HEK293T (cell line): ENCODE measurements at regions not wholly inside any gene's neighbourhood (a gene's known extent, or its start where the extent isn't known, plus 50 kb on each side); places are given as distances from the start of the nearest gene placed in this dataset.

Experiments
- CTCF ChIA-PET: fragments of 350-600 bp; formaldehyde crosslinking; extraction: SDS; loops from one replicate; lab custom pipeline; 2021; ENCODE audit warnings: antibody characterized with exemption, inconsistent platforms; lab: Yijun Ruan, JAX
- POLR2A ChIA-PET: fragments of 350-600 bp; formaldehyde crosslinking; extraction: SDS; loops from one replicate; lab custom pipeline; 2020; ENCODE audit warnings: antibody characterized with exemption, inconsistent platforms; lab: Yijun Ruan, JAX
- DNase-seq: peaks from one replicate; pipeline ENCODE4 v3.0.0; 2012; ENCODE audit warnings: mixed read lengths; ENCODE audit errors: extremely low spot score
- ARNT ChIP-seq: fragments of 450-650 bp; IDR thresholded peaks from 2 replicates; pipeline ENCODE4 v1.6.1; 2017; ENCODE audit warnings: mild to moderate bottlenecking
- BHLHE40 ChIP-seq: fragments of 450-650 bp; IDR thresholded peaks from 2 replicates; pipeline ENCODE4 v1.6.1; 2016; ENCODE audit warnings: mild to moderate bottlenecking, moderate library complexity, borderline replicate concordance
- CTBP1 ChIP-seq: fragments of 450-650 bp; IDR thresholded peaks from 2 replicates; pipeline ENCODE4 v1.6.1; 2016; ENCODE audit warnings: borderline replicate concordance
- ELF4 ChIP-seq: fragments of 450-650 bp; IDR thresholded peaks from 2 replicates; pipeline ENCODE4 v1.6.1; 2017; ENCODE audit warnings: antibody characterized with exemption
- FOXA1 ChIP-seq: fragments of 450-650 bp; IDR thresholded peaks from 2 replicates; pipeline ENCODE4 v1.6.1; 2016; ENCODE audit warnings: mild to moderate bottlenecking
- FOXK2 ChIP-seq: fragments of 450-650 bp; IDR thresholded peaks from 2 replicates; pipeline ENCODE4 v1.6.1; 2016; ENCODE audit warnings: mild to moderate bottlenecking
- FOXM1 ChIP-seq: fragments of 450-650 bp; IDR thresholded peaks from 2 replicates; pipeline ENCODE4 v1.6.1; 2017; ENCODE audit warnings: mild to moderate bottlenecking, borderline replicate concordance
- HDGF ChIP-seq: fragments of 450-650 bp; IDR thresholded peaks from 2 replicates; pipeline ENCODE4 v1.6.1; 2017; ENCODE audit warnings: antibody characterized with exemption, borderline replicate concordance
- L3MBTL2 ChIP-seq: fragments of 450-650 bp; conservative IDR thresholded peaks from 2 replicates; pipeline ENCODE4 v1.6.1; 2016; ENCODE audit warnings: mild to moderate bottlenecking
- LEF1 ChIP-seq: fragments of 450-650 bp; IDR thresholded peaks from 2 replicates; pipeline ENCODE4 v1.6.1; 2017; ENCODE audit warnings: mild to moderate bottlenecking, borderline replicate concordance
- NFRKB ChIP-seq: fragments of 450-650 bp; IDR thresholded peaks from 2 replicates; pipeline ENCODE4 v1.6.1; 2016; ENCODE audit warnings: mild to moderate bottlenecking, moderate library complexity
- SP1 ChIP-seq: fragments of 450-650 bp; IDR thresholded peaks from 2 replicates; pipeline ENCODE4 v1.6.1; 2017
- SUZ12 ChIP-seq: fragments of 450-650 bp; IDR thresholded peaks from 2 replicates; pipeline ENCODE4 v1.6.1; 2016; ENCODE audit warnings: mild to moderate bottlenecking
- TARDBP ChIP-seq: fragments of 450-650 bp; IDR thresholded peaks from 2 replicates; pipeline ENCODE4 v1.6.1; 2016
- ZNF384 ChIP-seq: fragments of 450-650 bp; IDR thresholded peaks from 2 replicates; pipeline ENCODE4 v1.6.1; 2016
- TF ChIP-seq, protein P1 (sequence below): fragments of 450-650 bp; IDR thresholded peaks from 2 replicates; pipeline ENCODE4 v1.6.1; 2016

- POLR2A ChIA-PET = no interaction called here
Measured at GRCh38 chr5:167987490-167988280, 303.8 kb upstream of the WWC1 start.

GRCh38 chr5:167992868-167993267 is 298.6 kb upstream of the WWC1 start:
- no peak for DNase-seq
- ChIA-PET CTCF (no interaction called here), POLR2A (no interaction called here)
- TF ChIP-seq NFRKB (no peak), ARNT (no peak), FOXA1 (no peak), SP1 (no peak), SUZ12 (no peak), CTBP1 (no peak), LEF1 (no peak), HDGF (no peak), ELF4 (no peak), FOXK2 (no peak), ZNF384 (no peak), L3MBTL2 (no peak), FOXM1 (no peak), BHLHE40 (no peak)
- TF ChIP-seq, protein P1, sequence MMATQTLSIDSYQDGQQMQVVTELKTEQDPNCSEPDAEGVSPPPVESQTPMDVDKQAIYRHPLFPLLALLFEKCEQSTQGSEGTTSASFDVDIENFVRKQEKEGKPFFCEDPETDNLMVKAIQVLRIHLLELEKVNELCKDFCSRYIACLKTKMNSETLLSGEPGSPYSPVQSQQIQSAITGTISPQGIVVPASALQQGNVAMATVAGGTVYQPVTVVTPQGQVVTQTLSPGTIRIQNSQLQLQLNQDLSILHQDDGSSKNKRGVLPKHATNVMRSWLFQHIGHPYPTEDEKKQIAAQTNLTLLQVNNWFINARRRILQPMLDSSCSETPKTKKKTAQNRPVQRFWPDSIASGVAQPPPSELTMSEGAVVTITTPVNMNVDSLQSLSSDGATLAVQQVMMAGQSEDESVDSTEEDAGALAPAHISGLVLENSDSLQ = no peak

More at GRCh38 chr5:167987490-167988280, 303.8 kb upstream of the WWC1 start:
- CTCF ChIA-PET = no interaction called here
- TF ChIP-seq L3MBTL2 (no peak), ARNT (no peak), FOXA1 (no peak), BHLHE40 (no peak), FOXK2 (no peak), HDGF (no peak), FOXM1 (no peak)
- DNase-seq = no peak

DNA sequence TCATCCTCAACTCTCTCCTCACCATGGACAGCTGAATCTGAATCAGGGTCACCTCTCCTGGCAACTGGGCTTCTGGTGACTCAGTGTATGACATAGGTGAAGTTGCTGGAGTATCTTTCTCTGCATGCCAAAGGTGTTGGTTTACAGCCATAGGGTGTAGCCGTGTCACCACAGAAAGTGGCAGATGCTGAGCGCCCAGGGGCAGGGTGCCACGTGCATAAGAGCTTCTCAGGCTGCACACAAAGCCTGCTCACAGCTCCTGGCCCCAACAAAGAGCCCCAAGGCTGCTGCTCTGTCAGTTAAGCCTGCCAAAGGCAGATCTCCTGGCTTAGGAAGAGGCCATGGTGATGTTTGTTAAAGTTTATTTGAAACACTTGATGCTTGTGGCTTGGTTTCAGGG is 297.7 kb upstream of the WWC1 start:
- TF ChIP-seq ELF4 = no peak
- TF ChIP-seq ZNF384 = no peak
- TF ChIP-seq ARNT = no peak
- no peak for TF ChIP-seq SUZ12
- no peak for TF ChIP-seq BHLHE40
- TF ChIP-seq TARDBP = no peak
- TF ChIP-seq CTBP1 = no peak
- TF ChIP-seq L3MBTL2 = no peak
- no peak for TF ChIP-seq SP1
- TF ChIP-seq FOXM1 = no peak
- no peak for TF ChIP-seq FOXA1
- TF ChIP-seq NFRKB = no peak
- TF ChIP-seq LEF1 = no peak
- ChIA-PET CTCF (interaction anchor here (0.5 kb wide), 1 partner anchor 10 kb away, joined by 5 read pairs; no protein-coding TSS in a partner anchor), POLR2A (no interaction called here)
- DNase-seq = no peak

DNA sequence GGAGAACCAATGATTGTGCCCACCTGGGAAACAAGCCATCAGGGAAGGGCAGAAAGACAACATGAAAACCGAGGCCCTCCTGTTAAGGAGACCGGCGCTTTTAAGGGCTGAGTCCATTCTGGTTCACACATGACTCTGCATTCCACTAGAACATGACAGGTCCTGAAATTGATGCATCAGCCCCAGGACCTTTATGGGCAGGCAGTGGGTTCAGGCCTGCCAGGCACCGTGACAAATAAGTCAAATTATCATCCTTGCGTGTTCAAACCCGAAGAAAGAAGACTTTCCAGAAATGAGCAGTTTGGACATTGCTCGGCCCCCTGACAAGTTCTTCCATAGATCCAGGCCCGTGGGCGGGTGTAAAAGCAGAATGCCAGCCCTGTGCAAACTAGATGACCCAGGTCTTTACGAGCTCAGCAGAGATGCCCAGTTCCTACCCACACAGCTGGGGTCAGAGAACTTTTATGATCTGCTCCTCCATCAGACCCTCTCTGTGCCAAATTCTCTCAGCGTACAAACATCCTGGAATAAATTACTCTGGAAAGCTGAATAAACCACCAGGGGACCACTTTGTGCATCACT is 295.5 kb upstream of the WWC1 start:
- CTCF ChIA-PET = no interaction called here
- POLR2A ChIA-PET = no interaction called here

GRCh38 chr5:167998148-167998767 is 293.2 kb upstream of the WWC1 start:
- ChIA-PET POLR2A (no interaction called here), CTCF (no interaction called here)
- DNase-seq = no peak
- TF ChIP-seq CTBP1 (no peak), L3MBTL2 (no peak), TARDBP (no peak), BHLHE40 (no peak), ZNF384 (no peak), FOXK2 (no peak), LEF1 (no peak), SUZ12 (no peak), HDGF (no peak), SP1 (no peak), ELF4 (no peak), FOXM1 (no peak), ARNT (no peak), NFRKB (no peak), FOXA1 (no peak)
- TF ChIP-seq, protein P1 = no peak

More for the DNA sequence above, 295.5 kb upstream of the WWC1 start:
- no peak for TF ChIP-seq FOXM1
- no peak for TF ChIP-seq HDGF
- no peak for TF ChIP-seq SP1
- no peak for TF ChIP-seq ZNF384
- no peak for TF ChIP-seq NFRKB
- no peak for TF ChIP-seq FOXA1
- TF ChIP-seq LEF1 = no peak
- no peak for DNase-seq

- ChIA-PET POLR2A (no interaction called here), CTCF (no interaction called here)
- no peak for TF ChIP-seq ARNT
- TF ChIP-seq FOXM1 = no peak
- TF ChIP-seq FOXA1 = no peak
- TF ChIP-seq SUZ12 = no peak
- TF ChIP-seq BHLHE40 = no peak
- TF ChIP-seq FOXK2 = no peak
- no peak for TF ChIP-seq LEF1
- TF ChIP-seq, protein P1 = no peak
- DNase-seq = no peak
Measured at GRCh38 chr5:167999182-167999581, 292.3 kb upstream of the WWC1 start.
